GM12864 (cell line): ENCODE measurements at regions not wholly inside any gene's neighbourhood (a gene's known extent, or its start where the extent isn't known, plus 50 kb on each side); places are given as distances from the start of the nearest gene placed in this dataset.

Experiments
- DNase-seq: peaks from one replicate; pipeline ENCODE4 v3.0.0-alpha.2; 2011; ENCODE audit warnings: low read depth
- H3K4me3 ChIP-seq: 2 replicates; pipeline ENCODE4 v1.5.1; 2011; ENCODE audit warnings: mild to moderate bottlenecking, low read depth, low read length, control low read depth
- TF ChIP-seq, protein P1 (sequence below): IDR thresholded peaks from 2 replicates; pipeline ENCODE4 v1.5.1; 2011; ENCODE audit warnings: low read depth, mild to moderate bottlenecking, moderate library complexity, low read length, control low read depth, inconsistent platforms; ENCODE audit errors: missing control alignments

DNA sequence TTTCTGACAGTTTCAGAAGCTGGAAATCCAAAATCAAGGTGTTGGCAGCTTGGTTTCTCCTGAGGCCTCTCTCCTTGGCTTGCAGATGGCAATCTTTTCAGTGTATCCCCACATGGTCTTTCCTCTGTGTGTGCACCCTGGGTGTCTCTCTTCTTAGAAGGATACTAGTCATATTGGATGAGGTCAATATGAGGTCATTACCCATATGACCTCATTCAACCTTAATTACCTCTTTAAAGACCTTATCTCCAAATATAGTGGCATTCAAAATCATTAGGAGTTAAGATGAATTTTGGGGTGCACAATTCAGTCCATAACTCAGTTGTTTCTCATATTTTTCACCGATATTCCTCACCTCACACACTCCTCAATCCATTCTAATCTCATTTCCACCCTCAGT, 92.4 kb upstream of the TGM3 start:
- DNase-seq = no peak
- TF ChIP-seq, protein P1, sequence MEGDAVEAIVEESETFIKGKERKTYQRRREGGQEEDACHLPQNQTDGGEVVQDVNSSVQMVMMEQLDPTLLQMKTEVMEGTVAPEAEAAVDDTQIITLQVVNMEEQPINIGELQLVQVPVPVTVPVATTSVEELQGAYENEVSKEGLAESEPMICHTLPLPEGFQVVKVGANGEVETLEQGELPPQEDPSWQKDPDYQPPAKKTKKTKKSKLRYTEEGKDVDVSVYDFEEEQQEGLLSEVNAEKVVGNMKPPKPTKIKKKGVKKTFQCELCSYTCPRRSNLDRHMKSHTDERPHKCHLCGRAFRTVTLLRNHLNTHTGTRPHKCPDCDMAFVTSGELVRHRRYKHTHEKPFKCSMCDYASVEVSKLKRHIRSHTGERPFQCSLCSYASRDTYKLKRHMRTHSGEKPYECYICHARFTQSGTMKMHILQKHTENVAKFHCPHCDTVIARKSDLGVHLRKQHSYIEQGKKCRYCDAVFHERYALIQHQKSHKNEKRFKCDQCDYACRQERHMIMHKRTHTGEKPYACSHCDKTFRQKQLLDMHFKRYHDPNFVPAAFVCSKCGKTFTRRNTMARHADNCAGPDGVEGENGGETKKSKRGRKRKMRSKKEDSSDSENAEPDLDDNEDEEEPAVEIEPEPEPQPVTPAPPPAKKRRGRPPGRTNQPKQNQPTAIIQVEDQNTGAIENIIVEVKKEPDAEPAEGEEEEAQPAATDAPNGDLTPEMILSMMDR = no peak
- no peak overlapping the region for H3K4me3 ChIP-seq

DNA sequence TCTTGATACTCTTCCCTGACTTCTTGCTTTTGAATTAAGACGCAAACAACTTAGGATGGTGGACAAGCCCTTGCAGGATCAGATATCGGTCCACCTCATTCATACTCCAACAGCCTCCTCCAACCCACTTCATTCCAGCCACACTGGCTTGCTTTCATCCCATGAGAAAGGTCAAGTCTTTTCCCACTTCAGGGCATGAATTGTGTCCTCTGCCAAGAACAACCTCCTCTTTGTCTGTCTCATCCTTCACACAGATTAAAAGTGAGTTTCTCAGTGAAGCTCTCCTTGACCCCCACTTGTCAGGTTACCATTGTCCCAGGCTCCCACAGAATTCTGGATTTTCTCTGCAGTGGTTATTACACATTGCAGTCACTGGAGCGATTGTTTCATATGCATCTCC, 91.8 kb upstream of the TGM3 start:
- DNase-seq = no peak
- no peak overlapping the region for H3K4me3 ChIP-seq
- TF ChIP-seq, protein P1 = no peak

DNA sequence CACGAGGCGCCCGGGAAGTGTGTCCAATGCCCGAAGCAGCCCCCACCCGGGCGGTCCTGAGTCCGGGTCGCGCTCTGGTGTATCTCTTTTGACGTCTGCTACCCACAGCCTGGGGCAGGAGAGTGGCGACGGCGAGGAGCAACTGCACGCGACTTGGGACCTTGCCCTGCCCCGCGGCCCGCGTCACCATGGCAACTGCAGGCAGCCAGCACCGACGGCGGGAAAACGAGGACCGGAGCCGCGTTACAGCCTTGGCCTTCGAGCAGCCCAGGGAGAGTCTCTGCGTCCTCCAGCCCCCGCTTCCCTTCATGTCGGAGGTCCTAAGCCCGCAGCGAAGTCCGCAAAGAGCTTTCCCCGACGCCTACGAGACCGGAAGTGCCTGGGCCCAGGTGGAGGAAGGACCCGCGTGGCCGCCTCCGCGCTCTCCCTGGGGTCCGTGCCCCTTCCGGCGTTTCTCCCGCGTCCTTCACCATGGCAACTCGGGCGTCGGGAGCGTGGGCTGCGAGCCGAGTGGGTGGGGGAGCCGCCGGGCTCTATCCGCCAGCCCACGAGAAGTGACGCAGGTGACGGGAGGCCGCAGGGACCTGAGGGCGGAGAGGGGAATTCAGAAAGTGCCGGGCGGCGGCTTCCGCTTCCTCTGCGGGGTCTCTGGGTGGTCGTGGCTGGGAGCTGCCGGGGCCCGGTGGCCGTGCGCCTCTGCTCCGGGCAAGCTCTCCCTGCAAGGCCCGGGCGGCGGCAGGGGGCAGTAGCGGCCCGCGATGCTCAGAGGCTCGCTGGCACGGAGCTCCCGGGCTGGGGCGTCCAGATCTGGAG, 88.6 kb upstream of the TGM3 start:
- DNase-seq = no peak
- H3K4me3 ChIP-seq = peak overlapping the region; percentile 63
- TF ChIP-seq, protein P1 = peak; percentile 68

DNA sequence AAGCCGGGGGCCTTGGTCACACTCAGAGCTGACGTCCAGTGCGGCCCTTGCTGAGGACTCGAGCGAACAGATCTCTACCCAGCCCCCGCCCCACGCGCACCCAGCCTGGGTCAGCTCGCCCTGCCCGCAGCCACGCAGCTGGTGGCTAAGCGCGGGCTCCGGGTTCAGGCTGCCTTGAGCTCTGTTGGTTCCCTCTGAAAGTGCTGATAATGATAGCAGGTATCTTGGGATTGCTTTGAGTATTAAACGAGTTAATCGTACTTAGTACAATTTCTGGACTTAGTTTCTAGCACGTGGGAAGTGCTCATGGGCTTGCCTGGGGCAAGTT, 88.1 kb upstream of the TGM3 start:
- no peak for DNase-seq
- TF ChIP-seq, protein P1 = no peak
- peak overlapping the region; percentile 63 for H3K4me3 ChIP-seq

DNA sequence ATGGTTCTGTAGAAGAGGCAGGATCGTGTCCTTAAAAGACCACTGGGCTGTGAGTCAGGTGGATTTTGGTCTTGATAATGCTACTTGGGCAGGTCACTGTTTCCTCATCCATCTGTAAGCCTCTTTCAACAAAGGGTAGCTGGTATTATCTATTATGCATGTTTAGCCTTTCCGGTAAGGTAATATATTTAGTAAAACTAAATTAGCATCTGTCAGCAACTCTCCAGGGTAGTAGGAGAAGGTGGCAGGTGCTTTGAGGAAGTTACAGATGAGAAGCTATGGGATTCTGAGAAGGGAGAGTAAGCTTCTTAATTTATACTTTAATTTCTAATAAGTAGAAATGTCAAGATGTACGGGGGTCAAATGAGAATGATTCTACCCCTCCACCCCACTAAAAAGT, 86.9 kb upstream of the TGM3 start:
- TF ChIP-seq, protein P1 = no peak
- no peak overlapping the region for H3K4me3 ChIP-seq
- DNase-seq = no peak

DNA sequence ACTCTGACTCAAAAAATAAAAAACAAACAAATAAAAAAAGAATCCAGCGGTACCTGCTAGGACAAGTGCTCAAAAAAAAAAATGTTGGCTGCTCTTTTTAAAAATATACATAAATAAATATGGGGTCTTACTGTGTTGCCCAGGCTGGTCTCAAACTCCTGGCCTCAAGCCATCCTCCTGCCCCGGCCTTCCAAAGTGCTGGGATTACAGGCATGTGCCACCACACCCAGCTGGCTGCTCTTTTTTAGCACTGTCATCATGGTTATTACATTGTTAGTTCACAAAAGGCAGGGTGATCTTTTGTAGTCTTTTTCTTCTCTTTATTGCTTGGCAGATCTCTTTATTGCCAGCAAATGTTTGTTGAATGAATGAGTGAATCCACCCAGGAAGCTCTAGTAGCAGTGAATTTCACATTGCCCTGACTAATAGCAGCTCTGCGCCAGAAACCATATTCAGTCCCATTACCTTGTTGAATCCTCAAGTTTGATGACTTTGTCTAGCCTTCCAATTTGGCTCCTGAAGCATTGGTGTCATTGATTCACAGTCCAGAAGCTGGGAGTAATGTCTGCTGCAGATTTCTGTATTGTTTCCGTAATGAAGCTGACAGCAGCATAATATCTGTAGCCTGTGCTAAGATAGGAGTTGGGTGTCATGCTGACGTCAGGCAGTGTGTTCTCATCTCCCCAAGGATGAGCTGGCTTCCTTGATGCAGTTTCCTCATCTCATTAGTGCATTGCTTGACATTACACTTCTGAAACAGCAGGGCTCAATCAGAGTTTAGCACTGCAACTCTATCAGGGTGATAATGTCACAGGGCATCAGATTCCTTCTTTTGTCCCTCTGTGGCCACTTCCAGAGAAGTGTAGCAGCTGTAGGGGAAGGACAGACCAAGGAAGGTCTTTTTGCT, 84.9 kb upstream of the TGM3 start:
- TF ChIP-seq, protein P1 = no peak
- no peak overlapping the region for H3K4me3 ChIP-seq
- no peak for DNase-seq
